HG03432 (cell line): ENCODE measurements at regions not wholly inside any gene's neighbourhood (a gene's known extent, or its start where the extent isn't known, plus 50 kb on each side); places are given as distances from the start of the nearest gene placed in this dataset.

Source experiments
- ATAC-seq: cut with Tn5 transposase; IDR thresholded peaks from one replicate; pipeline ENCODE4 v1.9.1; 2021; ENCODE audit warnings: mild to moderate bottlenecking, moderate library complexity; ENCODE audit not compliant: unreplicated experiment

DNA sequence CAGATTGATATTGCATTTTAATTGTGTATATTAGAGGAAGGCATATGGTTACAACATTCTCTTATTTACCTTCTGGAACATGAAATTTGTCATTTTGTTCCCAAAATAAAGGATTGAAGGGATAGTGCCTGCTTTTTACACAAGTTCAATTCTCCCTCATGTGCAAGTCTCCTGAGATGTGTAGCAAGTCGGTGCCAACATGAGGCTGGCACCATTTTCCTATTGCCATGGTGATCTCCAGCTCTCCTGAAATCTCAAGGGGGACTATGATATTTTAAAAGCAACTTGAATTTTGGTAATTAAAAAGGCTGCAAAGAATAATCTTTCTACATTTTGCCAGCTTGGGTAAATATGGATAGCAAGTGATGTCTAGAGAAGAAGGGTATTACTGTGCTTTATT, 693.3 kb upstream of the WWC1 start:
- ATAC-seq: no peak

DNA sequence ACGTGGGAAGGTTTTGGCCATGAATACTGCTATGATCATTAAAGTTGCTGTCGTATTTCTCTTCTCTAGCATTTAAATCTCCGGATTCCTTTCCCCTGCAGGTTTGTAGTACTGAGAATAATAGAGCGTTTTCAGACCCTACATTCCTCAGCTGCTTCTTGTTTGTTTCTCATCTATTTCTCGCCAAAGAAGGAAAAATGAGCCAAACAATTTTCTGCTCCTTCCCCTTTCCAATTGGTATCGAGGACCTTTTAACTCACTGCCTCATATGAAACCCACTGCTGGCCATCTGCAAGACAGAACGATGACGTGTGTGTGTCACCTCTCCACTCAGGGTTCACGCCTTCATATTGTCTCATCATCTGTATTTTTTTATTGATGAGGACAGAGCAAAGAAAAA, 689.4 kb upstream of the WWC1 start:
- ATAC-seq: no peak

DNA sequence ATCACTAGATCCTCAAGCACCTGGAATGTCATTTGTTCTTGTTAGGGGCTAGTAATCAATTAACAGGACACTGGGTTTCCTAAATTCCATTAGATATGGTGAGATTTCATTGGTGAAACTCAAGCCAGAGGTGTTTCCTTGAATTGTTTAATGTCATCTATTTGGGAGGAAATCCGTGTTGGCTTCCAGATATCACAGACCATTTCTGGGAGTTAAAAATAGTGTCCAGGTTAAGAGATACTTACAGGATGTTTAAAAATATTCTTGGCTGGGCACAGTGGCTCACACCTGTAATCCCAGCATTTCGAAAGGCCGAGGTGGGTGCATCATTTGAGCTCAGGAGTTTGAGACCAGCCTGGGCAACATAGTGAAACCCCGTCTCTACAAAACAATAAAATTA, 688.3 kb upstream of the WWC1 start:
- no peak for ATAC-seq

DNA sequence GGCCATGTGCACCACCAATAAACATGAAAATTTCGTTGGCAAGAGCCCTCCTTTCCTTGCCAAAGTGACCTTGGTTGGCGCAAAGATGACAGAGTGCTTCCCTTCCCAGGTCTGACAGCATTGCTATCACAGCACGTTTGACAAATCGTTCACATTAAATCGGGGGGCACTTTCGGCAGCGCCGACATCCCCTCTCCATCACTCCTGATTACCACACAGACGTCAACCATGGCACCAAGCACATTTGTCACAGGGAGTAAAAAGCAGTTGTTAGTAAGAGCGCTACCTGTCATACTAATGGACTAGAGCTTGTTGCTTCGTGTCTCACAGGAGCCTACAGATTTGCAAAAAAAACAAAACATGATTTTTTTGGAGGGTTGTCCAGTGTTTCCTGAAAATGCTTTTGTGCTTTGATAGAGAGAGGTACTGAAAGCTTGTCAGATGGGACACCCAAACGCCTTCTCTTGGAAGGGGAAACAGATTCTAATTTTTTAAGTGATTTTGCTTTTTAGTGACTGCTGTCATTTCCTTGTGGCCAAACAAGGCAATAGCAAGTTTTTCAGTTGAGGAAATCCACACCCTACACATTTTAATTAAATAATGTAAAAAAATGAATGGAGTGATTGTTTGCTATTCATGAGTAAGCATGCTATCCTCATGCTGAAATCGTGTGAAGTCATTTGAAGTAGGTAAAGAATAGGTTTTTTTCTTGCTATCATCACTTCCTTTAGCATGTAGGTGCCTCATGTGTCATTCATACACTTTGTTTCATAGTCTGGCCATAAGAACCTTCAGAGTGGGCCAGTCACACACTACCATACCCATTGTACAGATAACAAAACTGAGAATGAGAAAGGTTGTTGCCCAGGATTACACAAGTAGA, 682.8 kb upstream of the WWC1 start:
- ATAC-seq: no peak

DNA sequence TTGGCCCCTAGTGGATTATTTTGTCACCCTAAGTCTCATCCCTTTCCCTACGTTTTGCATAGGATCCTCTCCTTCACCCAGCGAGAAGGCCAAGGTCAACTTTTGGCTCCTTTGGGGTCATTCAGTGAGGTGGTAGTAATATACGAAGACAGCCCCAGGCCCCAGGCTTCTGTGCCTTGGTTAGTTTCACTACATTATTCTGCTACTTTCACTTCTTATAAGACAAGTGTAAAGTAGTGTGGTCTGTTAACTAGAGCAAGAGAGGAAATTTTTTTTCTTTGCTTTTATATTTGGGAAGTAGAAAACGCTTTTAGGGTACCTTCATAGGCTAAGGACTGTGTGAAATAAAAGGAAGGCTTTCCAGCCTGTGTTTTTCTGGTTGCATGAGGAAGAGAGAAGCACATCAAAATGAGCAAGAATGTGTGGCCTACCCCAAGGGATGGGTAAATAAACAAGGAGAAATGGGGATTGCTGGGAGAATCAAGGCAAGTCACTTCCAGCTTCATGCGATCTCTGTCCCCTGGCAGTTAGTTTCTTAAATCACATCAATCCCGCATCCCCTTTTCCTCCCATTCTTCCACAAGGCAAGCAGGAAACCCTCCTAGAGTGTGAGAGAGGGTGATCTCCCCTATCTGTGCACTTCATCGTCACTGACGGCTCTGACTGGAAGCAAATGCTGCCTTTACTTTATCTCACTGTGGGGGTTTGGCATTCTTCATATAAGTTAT, 677.0 kb upstream of the WWC1 start:
- peak; percentile 68 for ATAC-seq

GRCh38 chr5:167616043-167616890, 675.2 kb upstream of the WWC1 start:
- no peak for ATAC-seq

GRCh38 chr5:167623354-167623753, 668.1 kb upstream of the WWC1 start:
- no peak for ATAC-seq

DNA sequence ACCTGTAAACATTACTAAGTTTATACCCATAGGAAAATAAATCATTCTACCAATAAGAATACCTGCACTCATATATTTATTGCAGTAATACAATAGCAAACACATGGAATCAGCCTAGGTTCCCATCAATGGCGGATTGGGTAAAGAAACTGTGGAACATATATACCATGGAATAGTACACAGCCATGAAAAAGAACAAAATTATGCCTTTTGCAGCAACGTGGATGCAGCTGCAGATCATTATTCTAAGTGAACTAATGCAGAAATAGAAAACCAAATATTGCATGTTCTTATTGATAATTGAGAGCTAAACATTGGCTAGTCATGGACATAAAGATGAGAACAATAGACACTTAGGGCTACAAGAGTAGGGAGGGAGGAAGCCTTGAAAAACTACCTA, 667.4 kb upstream of the WWC1 start:
- no peak for ATAC-seq

GRCh38 chr5:167626341-167627123, 664.9 kb upstream of the WWC1 start:
- no peak for ATAC-seq

DNA sequence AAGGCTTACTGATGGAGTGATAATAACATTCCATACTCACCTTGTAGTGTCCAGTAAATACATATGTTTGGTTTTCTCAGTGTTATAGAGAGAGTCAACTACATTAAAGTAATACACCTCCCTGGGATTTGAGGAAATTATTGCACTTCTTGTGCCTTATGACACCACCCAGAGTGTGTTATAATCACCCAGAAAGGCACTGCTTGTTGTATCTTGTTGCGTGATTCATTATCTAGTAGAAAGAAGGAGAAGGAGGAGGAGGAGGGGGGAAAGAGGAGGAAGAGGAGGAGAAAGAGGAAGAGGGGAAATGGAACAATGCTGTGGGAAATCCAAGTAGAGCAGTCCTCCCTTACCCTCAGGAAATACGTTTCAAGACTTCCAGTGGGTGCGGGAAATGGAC, 661.8 kb upstream of the WWC1 start:
- no peak for ATAC-seq

GRCh38 chr5:167631191-167631590, 660.3 kb upstream of the WWC1 start:
- ATAC-seq: no peak

- ATAC-seq: no peak
Observed at GRCh38 chr5:167633114-167633513, 658.3 kb upstream of the WWC1 start.

DNA sequence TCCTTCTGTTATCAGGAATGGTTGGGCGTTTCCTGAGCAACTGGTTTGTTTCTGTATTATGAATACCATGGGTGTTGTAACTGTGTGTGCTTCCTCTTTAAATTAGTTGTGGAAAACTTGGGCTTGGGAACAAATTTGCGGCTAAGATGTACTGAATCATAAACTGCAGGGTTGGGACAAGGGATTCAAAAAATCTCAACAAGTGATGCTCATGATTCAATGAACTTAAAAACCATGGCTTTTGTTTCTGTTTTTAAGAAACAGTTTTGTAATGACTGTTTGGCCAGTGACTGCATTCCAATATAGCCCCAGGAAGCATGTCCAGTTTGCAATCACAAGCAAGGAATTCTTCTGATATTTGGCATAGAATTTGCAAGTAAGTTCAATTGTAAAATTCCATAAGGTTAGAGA, 657.5 kb upstream of the WWC1 start:
- no peak for ATAC-seq

DNA sequence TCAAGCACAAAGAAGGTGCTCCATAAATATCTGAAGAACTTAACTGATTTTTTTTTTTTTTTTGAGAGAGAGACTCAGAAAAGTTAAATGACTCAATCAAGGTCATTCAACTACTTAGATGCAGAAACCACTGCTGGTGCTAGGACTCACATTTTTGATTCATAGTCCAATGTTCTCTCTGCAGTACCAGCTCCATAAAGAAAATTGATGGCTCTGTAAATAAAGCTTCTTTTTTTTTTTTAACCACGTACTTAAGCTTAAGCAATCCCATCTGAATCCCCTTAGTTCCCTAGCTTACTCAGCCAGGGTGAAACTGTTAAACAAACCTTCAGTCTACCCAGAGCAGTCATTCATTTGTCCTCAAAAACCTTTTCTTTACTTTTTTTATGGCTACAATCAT, 657.0 kb upstream of the WWC1 start:
- no peak for ATAC-seq

DNA sequence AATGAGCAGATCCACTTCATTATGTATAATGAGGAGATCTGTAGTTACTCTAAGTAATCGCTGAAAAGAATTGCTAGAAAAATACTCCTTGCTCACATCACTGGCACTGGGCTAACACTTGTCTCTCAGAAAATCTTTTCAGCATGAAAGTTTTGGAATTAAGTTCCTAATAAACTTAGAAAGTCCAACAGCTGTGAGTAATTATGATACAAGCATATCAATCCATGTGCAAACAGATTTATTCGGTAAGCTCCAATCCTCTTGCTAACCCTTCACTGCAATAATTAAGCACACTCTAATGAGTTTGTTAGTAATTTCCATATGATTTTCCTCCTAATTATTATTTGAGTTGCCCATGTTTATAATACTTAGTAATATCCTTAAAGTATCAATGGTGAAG, 652.6 kb upstream of the WWC1 start:
- ATAC-seq: no peak

- ATAC-seq: no peak
Observed at GRCh38 chr5:167639273-167639672, 652.2 kb upstream of the WWC1 start.

DNA sequence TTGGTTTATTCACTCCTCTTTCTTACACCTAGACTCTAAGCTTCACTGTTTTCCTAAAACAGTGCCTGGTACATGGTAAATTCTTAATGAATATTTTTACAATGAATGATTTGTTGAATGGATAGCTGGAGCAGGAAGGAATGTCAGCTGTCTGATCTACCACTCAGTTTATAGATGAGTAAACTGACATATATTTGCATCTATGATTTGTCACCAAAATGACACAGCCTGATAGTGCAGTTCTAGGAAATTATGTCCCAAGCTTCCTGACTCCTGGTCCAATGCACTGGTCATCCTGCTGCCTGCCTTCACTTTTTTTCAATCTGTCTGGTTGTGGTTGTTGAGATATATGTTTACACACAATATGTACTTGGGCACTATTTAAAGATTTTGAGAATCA, 651.7 kb upstream of the WWC1 start:
- ATAC-seq: no peak

GRCh38 chr5:167642181-167642580, 649.3 kb upstream of the WWC1 start:
- ATAC-seq: no peak

GRCh38 chr5:167642779-167643517, 648.5 kb upstream of the WWC1 start:
- ATAC-seq: no peak
